Chondrocyte (in vitro differentiated cells): ENCODE measurements at regions not wholly inside any gene's neighbourhood (a gene's known extent, or its start where the extent isn't known, plus 50 kb on each side); places are given as distances from the start of the nearest gene placed in this dataset.
A peak's percentile ranks its signal among the peaks of the same experiment; 100 is the strongest.

ENCODE experiments used
- DNase-seq: peaks from one replicate; pipeline ENCODE4 v3.0.0; 2021; ENCODE audit warnings: mixed read lengths, low spot score
- H3K27ac Mint-ChIP-seq: one replicate; pipeline ENCODE4 v1.8.0; 2021; ENCODE audit warnings: mild to moderate bottlenecking, moderate library complexity, mixed read lengths; ENCODE audit not compliant: unreplicated experiment
- H3K27me3 Mint-ChIP-seq: 2 replicates; pipeline ENCODE4 v1.8.0; 2021; ENCODE audit warnings: low read depth, mixed read lengths
- H3K36me3 Mint-ChIP-seq: 2 replicates; pipeline ENCODE4 v1.8.0; 2021; ENCODE audit warnings: low read depth, mixed read lengths
- H3K4me1 Mint-ChIP-seq: 2 replicates; pipeline ENCODE4 v1.8.0; 2021; ENCODE audit warnings: low read depth, mild to moderate bottlenecking, mixed read lengths
- H3K4me3 Mint-ChIP-seq: one replicate; pipeline ENCODE4 v1.8.0; 2021; ENCODE audit warnings: mild to moderate bottlenecking, moderate library complexity, mixed read lengths; ENCODE audit not compliant: unreplicated experiment
- H3K9me3 Mint-ChIP-seq: 2 replicates; pipeline ENCODE4 v1.8.0; 2021; ENCODE audit warnings: low read depth, mixed read lengths
- TF ChIP-seq, protein P1 (sequence below): fragments of 200-600 bp; sonication (generic); IDR thresholded peaks from 2 replicates; pipeline ENCODE4 v1.5.0; 2021; ENCODE audit warnings: antibody characterized with exemption, mild to moderate bottlenecking, moderate library complexity

GRCh38 chr22:48393041-48393370 is 1434.7 kb downstream of the BRD1 start:
- H3K4me1 Mint-ChIP-seq, result no peaks in the 10 kb centered on the region
- no peak overlapping the region for H3K27ac Mint-ChIP-seq
- peaks cover 39% of the 10 kb centered on the region for H3K27me3 Mint-ChIP-seq
- TF ChIP-seq, protein P1, sequence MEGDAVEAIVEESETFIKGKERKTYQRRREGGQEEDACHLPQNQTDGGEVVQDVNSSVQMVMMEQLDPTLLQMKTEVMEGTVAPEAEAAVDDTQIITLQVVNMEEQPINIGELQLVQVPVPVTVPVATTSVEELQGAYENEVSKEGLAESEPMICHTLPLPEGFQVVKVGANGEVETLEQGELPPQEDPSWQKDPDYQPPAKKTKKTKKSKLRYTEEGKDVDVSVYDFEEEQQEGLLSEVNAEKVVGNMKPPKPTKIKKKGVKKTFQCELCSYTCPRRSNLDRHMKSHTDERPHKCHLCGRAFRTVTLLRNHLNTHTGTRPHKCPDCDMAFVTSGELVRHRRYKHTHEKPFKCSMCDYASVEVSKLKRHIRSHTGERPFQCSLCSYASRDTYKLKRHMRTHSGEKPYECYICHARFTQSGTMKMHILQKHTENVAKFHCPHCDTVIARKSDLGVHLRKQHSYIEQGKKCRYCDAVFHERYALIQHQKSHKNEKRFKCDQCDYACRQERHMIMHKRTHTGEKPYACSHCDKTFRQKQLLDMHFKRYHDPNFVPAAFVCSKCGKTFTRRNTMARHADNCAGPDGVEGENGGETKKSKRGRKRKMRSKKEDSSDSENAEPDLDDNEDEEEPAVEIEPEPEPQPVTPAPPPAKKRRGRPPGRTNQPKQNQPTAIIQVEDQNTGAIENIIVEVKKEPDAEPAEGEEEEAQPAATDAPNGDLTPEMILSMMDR, result no peak
- no peak for DNase-seq
- no peaks in the 10 kb centered on the region for H3K9me3 Mint-ChIP-seq
- no peak overlapping the region for H3K4me3 Mint-ChIP-seq
- peaks cover 2% of the 10 kb centered on the region for H3K36me3 Mint-ChIP-seq

DNA sequence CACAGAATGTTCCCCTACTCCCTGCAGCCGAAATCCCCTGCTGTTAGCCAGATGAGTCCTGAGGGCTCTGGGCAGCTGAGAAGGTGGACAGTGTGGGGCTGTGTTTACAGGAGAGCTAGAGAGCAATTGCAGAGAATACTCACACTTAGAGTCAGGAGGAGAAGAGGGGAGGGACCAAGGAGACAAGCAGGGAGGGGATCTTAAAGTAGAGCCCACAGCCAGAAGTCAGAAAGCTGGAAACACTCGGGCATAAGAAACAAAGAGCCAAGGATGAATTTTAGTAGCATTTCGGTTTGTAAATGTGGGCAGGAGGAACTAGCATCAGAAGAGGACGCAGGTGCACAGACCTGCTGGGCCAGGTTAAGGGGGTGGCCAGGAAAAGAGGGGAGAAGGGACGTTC is 1435.9 kb downstream of the BRD1 start:
- TF ChIP-seq, protein P1, result no peak
- H3K27ac Mint-ChIP-seq, result no peak overlapping the region
- H3K9me3 Mint-ChIP-seq, result no peaks in the 10 kb centered on the region
- no peaks in the 10 kb centered on the region for H3K4me1 Mint-ChIP-seq
- no peak for DNase-seq
- H3K36me3 Mint-ChIP-seq, result no peaks in the 10 kb centered on the region
- H3K27me3 Mint-ChIP-seq, result peaks cover 35% of the 10 kb centered on the region
- no peak overlapping the region for H3K4me3 Mint-ChIP-seq

DNA sequence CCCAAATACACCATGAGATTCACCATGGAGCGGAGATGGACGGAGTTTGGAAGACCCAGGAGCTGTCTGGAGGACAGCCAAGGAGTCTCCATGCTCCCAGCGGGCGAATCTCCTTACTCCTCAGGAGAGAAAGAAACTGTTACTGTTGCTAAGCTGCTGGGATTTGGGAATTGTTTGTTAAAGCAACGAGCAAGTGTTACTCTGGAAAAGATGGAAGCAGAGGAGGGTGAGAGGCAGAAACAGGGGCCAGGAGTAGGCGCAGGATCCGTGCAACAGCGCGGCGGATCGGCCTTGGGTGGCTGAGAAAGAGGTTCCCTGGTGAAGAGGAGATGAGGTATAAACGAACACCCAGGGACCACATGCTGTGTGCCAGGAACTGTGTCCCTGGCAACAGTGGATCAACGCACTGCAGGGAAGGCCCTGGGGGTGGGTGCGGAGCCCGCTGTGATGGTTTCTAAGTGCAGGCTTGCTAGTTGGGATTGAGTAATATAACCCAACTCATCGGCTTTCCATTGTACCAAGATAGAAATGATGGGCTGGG is 1436.4 kb downstream of the BRD1 start:
- H3K9me3 Mint-ChIP-seq, result no peaks in the 10 kb centered on the region
- no peaks in the 10 kb centered on the region for H3K36me3 Mint-ChIP-seq
- no peaks in the 10 kb centered on the region for H3K4me1 Mint-ChIP-seq
- TF ChIP-seq, protein P1, result no peak
- peaks cover 35% of the 10 kb centered on the region for H3K27me3 Mint-ChIP-seq
- no peak overlapping the region for H3K4me3 Mint-ChIP-seq
- DNase-seq, result no peak
- no peak overlapping the region for H3K27ac Mint-ChIP-seq

DNA sequence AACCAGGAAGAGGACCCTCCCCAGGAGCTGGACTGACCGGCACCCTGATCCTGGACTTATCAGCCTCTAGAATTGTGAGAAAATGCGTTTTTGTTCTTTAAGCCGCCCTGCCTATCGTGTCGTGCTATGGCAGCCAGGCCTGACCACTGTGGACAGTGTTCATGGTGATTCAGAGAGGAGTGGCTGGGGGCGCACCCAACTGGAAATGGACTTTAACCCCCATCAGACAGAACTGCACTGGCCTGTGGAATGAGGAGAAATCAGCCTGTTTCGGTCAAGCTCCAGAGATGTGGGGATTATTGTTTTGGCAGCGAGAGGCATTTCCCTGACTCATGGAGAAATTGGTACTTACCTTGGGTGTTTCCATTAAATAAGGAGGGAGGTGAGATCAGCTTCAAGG is 1437.8 kb downstream of the BRD1 start:
- no peak for DNase-seq
- Mint-ChIP-seq H3K4me3 (no peak overlapping the region), H3K4me1 (no peaks in the 10 kb centered on the region), H3K27ac (no peak overlapping the region), H3K9me3 (peaks cover 9% of the 10 kb centered on the region), H3K36me3 (no peaks in the 10 kb centered on the region), H3K27me3 (peaks cover 32% of the 10 kb centered on the region)
- TF ChIP-seq, protein P1, result no peak

- TF ChIP-seq, protein P1, result no peak
- Mint-ChIP-seq H3K9me3 (peaks cover 16% of the 10 kb centered on the region), H3K27me3 (peaks cover 7% of the 10 kb centered on the region), H3K4me3 (no peak overlapping the region), H3K4me1 (no peaks in the 10 kb centered on the region), H3K36me3 (no peaks in the 10 kb centered on the region), H3K27ac (no peak overlapping the region)
- DNase-seq, result peak; percentile 44
Measured at GRCh38 chr22:48382197-48382596, 1445.5 kb downstream of the BRD1 start.
